Muscle of leg (tissue), 3 donors: ENCODE measurements at regions not wholly inside any gene's neighbourhood (a gene's known extent, or its start where the extent isn't known, plus 50 kb on each side); places are given as distances from the start of the nearest gene placed in this dataset.

ENCODE experiments used
- DNase-seq: peaks from one replicate; pipeline ENCODE4 v3.0.0; 2013
- H3K27ac ChIP-seq: one replicate; pipeline ENCODE4 v1.5.1; 2013; ENCODE audit warnings: mild to moderate bottlenecking, low read length, control low read depth
- H3K27me3 ChIP-seq: one replicate; pipeline ENCODE4 v1.6.1; 2013; ENCODE audit warnings: low read length; ENCODE audit not compliant: control insufficient read depth, insufficient read depth
- H3K36me3 ChIP-seq: one replicate; pipeline ENCODE4 v1.6.1; 2013; ENCODE audit warnings: low read length; ENCODE audit not compliant: control insufficient read depth, insufficient read depth
- H3K4me1 ChIP-seq: one replicate; pipeline ENCODE4 v1.6.1; 2013; ENCODE audit warnings: low read length; ENCODE audit not compliant: control insufficient read depth, insufficient read depth
- H3K4me3 ChIP-seq: one replicate; pipeline ENCODE4 v1.5.1; 2013; ENCODE audit warnings: low read length, control low read depth
- H3K9me3 ChIP-seq: replicated peaks from 2 replicates; pipeline ENCODE4 v1.6.1; 2013; ENCODE audit warnings: low read depth, low read length; ENCODE audit not compliant: control insufficient read depth
- WGBS: methylation state at CpG from one replicate; pipeline ENCODE4 v1.1.5; 2013; ENCODE audit warnings: missing lambda C conversion rate; ENCODE audit not compliant: insufficient coverage; 5-methylcytosine and 5-hydroxymethylcytosine counted together

- Histone ChIP-seq H3K27ac (peak overlapping the region; percentile 7), H3K36me3 (no peaks in the 10 kb centered on the region), H3K27me3 (no peaks in the 10 kb centered on the region), H3K4me1 (peaks cover 10% of the 10 kb centered on the region), H3K4me3 (no peak overlapping the region), H3K9me3 (no peaks in the 10 kb centered on the region)
- WGBS = no CpG with 5 or more reads among the region's 1 CpG
- no peak for DNase-seq
Measured at GRCh38 chr1:218670875-218671274, 325.7 kb downstream of the TGFB2 start.

DNA sequence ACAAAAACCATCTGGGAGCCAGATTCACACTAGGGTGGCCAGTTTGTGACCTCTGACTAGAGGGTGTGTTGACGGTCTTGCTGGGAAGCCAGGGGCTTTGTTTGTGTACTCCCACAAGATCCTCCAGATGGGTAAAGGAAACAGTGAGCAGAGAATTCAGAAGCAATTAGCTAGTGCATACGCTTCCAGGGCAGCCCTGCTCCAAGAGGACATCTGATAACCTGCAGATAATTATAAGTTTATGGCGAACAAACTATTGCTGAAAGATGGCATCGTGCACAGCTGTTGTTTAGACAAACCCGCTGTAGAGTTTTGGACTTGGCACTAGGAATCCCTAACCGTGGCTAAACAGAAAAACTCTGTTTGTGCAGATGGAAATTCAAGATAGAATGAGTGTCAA, 326.4 kb downstream of the TGFB2 start:
- Histone ChIP-seq H3K9me3 (no peaks in the 10 kb centered on the region), H3K4me1 (peaks cover 10% of the 10 kb centered on the region), H3K36me3 (no peaks in the 10 kb centered on the region), H3K27ac (peak overlapping the region; percentile 7), H3K4me3 (no peak overlapping the region), H3K27me3 (no peaks in the 10 kb centered on the region)
- DNase-seq = peak; percentile 87
- WGBS = 57% methylated on average over 5 of the region's 6 CpGs

- H3K36me3 ChIP-seq = no peaks in the 10 kb centered on the region
- no peaks in the 10 kb centered on the region for H3K9me3 ChIP-seq
- WGBS = 100% methylated on average over 2 of the region's 2 CpGs
- H3K4me3 ChIP-seq = no peak overlapping the region
- no peak for DNase-seq
- no peaks in the 10 kb centered on the region for H3K27me3 ChIP-seq
- peaks cover 10% of the 10 kb centered on the region for H3K4me1 ChIP-seq
- H3K27ac ChIP-seq = no peak overlapping the region
Measured at GRCh38 chr1:218673170-218673569, 328.0 kb downstream of the TGFB2 start.

DNA sequence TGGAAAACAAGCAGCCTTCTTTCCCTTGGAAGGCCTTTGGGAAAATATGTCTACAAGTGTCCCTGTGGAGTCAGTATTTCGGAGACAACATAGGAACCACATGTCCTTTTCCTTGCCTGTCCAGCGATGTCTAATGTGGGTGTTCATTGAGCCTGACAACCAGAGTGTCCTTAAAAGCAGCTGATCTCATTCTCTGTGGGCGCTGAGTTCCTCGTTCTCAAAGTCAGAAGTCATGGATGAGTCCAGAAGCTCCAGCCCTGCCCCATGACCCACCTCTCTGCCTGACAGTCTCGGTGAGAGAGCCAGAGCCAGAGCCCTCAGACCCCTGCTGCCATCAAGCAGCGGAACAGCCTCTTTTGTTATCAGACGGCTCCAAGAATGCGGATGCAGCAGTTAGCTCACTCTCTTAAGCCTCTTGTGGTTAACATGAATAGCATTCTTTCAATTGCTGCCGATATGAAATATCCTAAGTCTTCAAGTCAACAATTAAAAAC, 329.2 kb downstream of the TGFB2 start:
- 41% methylated on average over 4 of the region's 9 CpGs for WGBS
- H3K4me1 ChIP-seq = peaks cover 10% of the 10 kb centered on the region
- DNase-seq = peak; percentile 55

DNA sequence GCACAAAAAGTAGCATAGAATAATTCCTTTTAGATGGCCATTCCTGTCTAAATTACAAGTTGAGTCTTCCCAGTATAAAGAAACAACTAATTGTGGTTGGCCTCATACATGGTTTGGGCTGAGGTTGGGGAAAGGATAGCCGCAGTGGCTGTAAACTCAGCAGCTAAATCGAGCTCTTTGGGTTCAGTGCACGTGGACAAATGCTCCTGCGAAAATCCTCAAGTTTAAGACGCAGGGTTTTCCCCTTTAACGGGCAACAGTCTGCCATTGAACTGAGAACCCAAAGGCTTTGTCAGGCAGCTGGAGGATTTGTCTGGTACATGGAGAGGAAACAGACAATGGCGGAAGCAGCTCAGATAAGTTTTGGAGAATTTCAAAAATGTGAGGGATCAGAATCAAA, 331.9 kb downstream of the TGFB2 start:
- 50% methylated on average over 6 of the region's 7 CpGs for WGBS
- no peaks in the 10 kb centered on the region for H3K9me3 ChIP-seq
- no peaks in the 10 kb centered on the region for H3K27me3 ChIP-seq
- H3K27ac ChIP-seq = no peak overlapping the region
- H3K4me1 ChIP-seq = peaks cover 7% of the 10 kb centered on the region
- no peak overlapping the region for H3K4me3 ChIP-seq
- no peaks in the 10 kb centered on the region for H3K36me3 ChIP-seq
- DNase-seq = no peak

More for the DNA sequence above, 329.2 kb downstream of the TGFB2 start:
- Histone ChIP-seq H3K36me3 (no peaks in the 10 kb centered on the region), H3K27me3 (no peaks in the 10 kb centered on the region), H3K27ac (no peak overlapping the region), H3K4me3 (no peak overlapping the region), H3K9me3 (no peaks in the 10 kb centered on the region)

DNA sequence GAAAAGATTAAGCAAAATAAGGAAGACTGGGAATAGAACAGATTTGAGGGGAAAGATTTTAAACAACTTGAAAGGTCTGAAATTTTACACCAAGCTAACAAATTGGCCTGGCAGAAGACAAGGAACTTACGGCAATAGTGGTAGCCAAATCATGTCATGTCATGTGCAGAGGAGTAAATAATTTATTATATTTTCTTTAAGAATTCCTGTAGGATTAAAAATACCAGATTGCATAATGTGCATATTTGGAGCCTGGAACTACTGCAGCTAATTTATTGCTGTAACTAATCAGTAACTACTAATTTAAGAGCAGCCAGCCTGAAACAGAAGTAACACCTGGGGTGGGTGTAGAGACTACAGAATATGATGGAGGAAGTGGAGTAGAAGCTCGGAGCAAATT, 334.3 kb downstream of the TGFB2 start:
- no CpG with 5 or more reads among the region's 2 CpGs for WGBS
- Histone ChIP-seq H3K36me3 (no peaks in the 10 kb centered on the region), H3K27ac (no peak overlapping the region), H3K4me1 (peaks cover under 1% of the 10 kb centered on the region), H3K27me3 (no peaks in the 10 kb centered on the region), H3K4me3 (no peak overlapping the region), H3K9me3 (no peaks in the 10 kb centered on the region)
- no peak for DNase-seq

- no peaks in the 10 kb centered on the region for H3K9me3 ChIP-seq
- DNase-seq = no peak
- no peaks in the 10 kb centered on the region for H3K36me3 ChIP-seq
- H3K27ac ChIP-seq = no peak overlapping the region
- H3K4me1 ChIP-seq = no peaks in the 10 kb centered on the region
- H3K4me3 ChIP-seq = no peak overlapping the region
- no peaks in the 10 kb centered on the region for H3K27me3 ChIP-seq
- 95% methylated on average over 2 of the region's 4 CpGs for WGBS
Measured at GRCh38 chr1:218679988-218680748, 335.0 kb downstream of the TGFB2 start.

GRCh38 chr1:218683242-218683641, 338.1 kb downstream of the TGFB2 start:
- Histone ChIP-seq H3K9me3 (no peaks in the 10 kb centered on the region), H3K4me3 (no peak overlapping the region), H3K27ac (no peak overlapping the region), H3K27me3 (no peaks in the 10 kb centered on the region), H3K36me3 (no peaks in the 10 kb centered on the region), H3K4me1 (no peaks in the 10 kb centered on the region)
- peak; percentile 37 for DNase-seq
- WGBS = no CpG with 5 or more reads among the region's 2 CpGs

DNA sequence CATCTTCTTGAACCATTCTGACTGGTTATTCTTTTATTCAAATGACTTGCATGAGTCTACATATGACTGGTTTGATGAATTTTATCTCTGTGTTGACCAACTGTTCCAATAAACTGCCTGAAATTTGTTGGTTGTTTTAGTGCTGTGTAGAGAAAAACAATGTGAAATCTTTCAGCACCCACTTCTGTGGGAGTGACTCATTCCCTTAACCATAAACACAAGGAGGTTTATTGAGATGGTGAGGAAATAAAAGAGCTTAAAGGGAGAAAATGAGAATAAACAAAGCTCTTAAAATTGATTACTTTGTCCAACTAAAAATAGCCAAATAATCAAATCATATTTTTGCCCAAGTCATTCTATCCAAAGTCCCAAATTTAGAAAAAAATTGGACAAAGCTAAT, 341.1 kb downstream of the TGFB2 start:
- no peaks in the 10 kb centered on the region for H3K36me3 ChIP-seq
- no peaks in the 10 kb centered on the region for H3K4me1 ChIP-seq
- H3K9me3 ChIP-seq = no peaks in the 10 kb centered on the region
- H3K27me3 ChIP-seq = no peaks in the 10 kb centered on the region
- H3K4me3 ChIP-seq = no peak overlapping the region
- no peak for DNase-seq
- H3K27ac ChIP-seq = no peak overlapping the region

- no peak for DNase-seq
- Histone ChIP-seq H3K9me3 (no peaks in the 10 kb centered on the region), H3K27me3 (no peaks in the 10 kb centered on the region), H3K36me3 (no peaks in the 10 kb centered on the region), H3K27ac (no peak overlapping the region), H3K4me3 (no peak overlapping the region), H3K4me1 (no peaks in the 10 kb centered on the region)
- WGBS = no CpG with 5 or more reads among the region's 1 CpG
Measured at GRCh38 chr1:218686761-218687160, 341.6 kb downstream of the TGFB2 start.

DNA sequence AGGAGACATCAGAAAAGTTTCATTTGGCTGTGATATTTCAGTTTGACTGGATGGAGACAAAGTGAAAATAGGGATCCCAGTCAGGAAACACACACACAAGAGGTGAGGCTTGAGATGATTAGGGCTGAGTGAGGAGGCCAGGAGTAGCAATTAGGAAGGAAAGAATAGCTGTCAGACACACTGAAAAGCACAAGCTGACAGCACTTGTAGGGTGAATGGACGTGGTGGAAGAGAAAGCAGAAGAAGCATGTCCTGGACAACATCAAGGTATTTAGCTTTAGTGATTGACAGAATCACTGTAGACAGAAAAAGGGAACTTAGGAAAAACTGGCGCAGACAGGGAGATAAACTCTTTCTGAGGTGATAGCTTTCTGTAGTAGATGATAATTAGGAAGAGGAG, 347.7 kb downstream of the TGFB2 start:
- WGBS = 81% methylated on average over 1 of the region's 2 CpGs

More for the DNA sequence above, 347.7 kb downstream of the TGFB2 start:
- Histone ChIP-seq H3K36me3 (no peaks in the 10 kb centered on the region), H3K9me3 (no peaks in the 10 kb centered on the region), H3K27ac (no peak overlapping the region), H3K4me1 (peaks cover 10% of the 10 kb centered on the region), H3K27me3 (no peaks in the 10 kb centered on the region), H3K4me3 (no peak overlapping the region)
- no peak for DNase-seq
